Uterus (tissue), 3 donors: ENCODE measurements at regions not wholly inside any gene's neighbourhood (a gene's known extent, or its start where the extent isn't known, plus 50 kb on each side); places are given as distances from the start of the nearest gene placed in this dataset.

Experiments
- DNase-seq, 2 donors: peaks; one replicate each; pipeline ENCODE4 v3.0.0-alpha.2; 2019 to 2020
- H3K27ac ChIP-seq, 2 donors: fragments of 200-600 bp; sonication (generic); 1 replicate in 1 of 2; 2 replicates in 1 of 2; pipeline ENCODE4 v1.5.1; 2016 to 2018
- H3K27me3 ChIP-seq, 2 donors: fragments of 200-600 bp; sonication (generic); one replicate each; pipeline ENCODE4 v1.5.1; 2018 to 2019; ENCODE audit warnings: control low read depth in 1 of 2
- H3K36me3 ChIP-seq, 2 donors: fragments of 200-600 bp; sonication (generic); one replicate each; pipeline ENCODE4 v1.5.1; 2019; ENCODE audit warnings: control low read depth in 1 of 2
- H3K4me1 ChIP-seq, 2 donors: fragments of 200-600 bp; sonication (generic); one replicate each; pipeline ENCODE4 v1.5.1; 2018 to 2019; ENCODE audit warnings: control low read depth in 1 of 2
- H3K4me3 ChIP-seq, 2 donors: fragments of 200-600 bp; sonication (generic); 1 replicate in 1 of 2; 2 replicates in 1 of 2; pipeline ENCODE4 v1.5.1; 2018 to 2019; ENCODE audit warnings: mild to moderate bottlenecking in 1 of 2
- H3K9me3 ChIP-seq, 2 donors: fragments of 200-600 bp; sonication (generic); one replicate each; pipeline ENCODE4 v1.5.1; 2019; ENCODE audit warnings: control low read depth in 1 of 2
- CTCF ChIP-seq, 4 experiments: fragments of 200-600 bp in 2 of 4; fragments of 450-650 bp in 2 of 4; sonication (generic) in 2 of 4; IDR thresholded peaks; one replicate each; pipeline ENCODE4 v1.5.1; 2016 to 2019; ENCODE audit warnings: antibody characterized with exemption in 4 of 4, mild to moderate bottlenecking in 2 of 4, moderate library complexity in 1 of 4
- POLR2A ChIP-seq, 2 donors: fragments of 450-650 bp; IDR thresholded peaks; one replicate each; pipeline ENCODE4 v1.6.1; 2016; ENCODE audit warnings: antibody characterized with exemption in 2 of 2, mild to moderate bottlenecking in 1 of 2, moderate library complexity in 1 of 2
- intact Hi-C: fragments of 100-400 bp; cut with DNase I; formaldehyde crosslinking; loops from one replicate; pipeline ENCODE4 v1.15.1; 2023; ENCODE audit warnings: low total_unique reads
- donor health status: DM: yes; HTN: yes; CAD: no.

GRCh38 chr21:35338881-35339632 lies 290.0 kb upstream of the RUNX1 start:
- Histone ChIP-seq H3K27me3 (peaks cover 0 to 5% of the 10 kb centered on the region in 2 donors), H3K4me1 (no peaks in the 10 kb centered on the region), H3K9me3 (no peaks in the 10 kb centered on the region), H3K27ac (no peak overlapping the region), H3K36me3 (no peaks in the 10 kb centered on the region), H3K4me3 (no peak overlapping the region)
- TF ChIP-seq CTCF (IDR thresholded peaks at IDR 0.05): no peak
- no peak for TF ChIP-seq POLR2A (IDR thresholded peaks at IDR 0.05)
- DNase-seq: no peak
- intact Hi-C loops: no loop called here

GRCh38 chr21:35338281-35338680 lies 289.2 kb upstream of the RUNX1 start:
- no peaks in the 10 kb centered on the region for H3K9me3 ChIP-seq
- intact Hi-C loops: no loop called here
- no peaks in the 10 kb centered on the region for H3K4me1 ChIP-seq
- no peaks in the 10 kb centered on the region for H3K36me3 ChIP-seq
- H3K27me3 ChIP-seq: peaks cover 0 to 5% of the 10 kb centered on the region in 2 donors
- no peak overlapping the region for H3K4me3 ChIP-seq
- H3K27ac ChIP-seq: no peak overlapping the region
- TF ChIP-seq CTCF (IDR thresholded peaks at IDR 0.05): no peak
- no peak for TF ChIP-seq POLR2A (IDR thresholded peaks at IDR 0.05)
- DNase-seq: no peak

GRCh38 chr21:35337573-35337972 lies 288.5 kb upstream of the RUNX1 start:
- Histone ChIP-seq H3K36me3 (no peaks in the 10 kb centered on the region), H3K27me3 (peaks cover 0 to 5% of the 10 kb centered on the region in 2 donors)

GRCh38 chr21:35336534-35336933 lies 287.4 kb upstream of the RUNX1 start:
- H3K27me3 ChIP-seq: peaks cover 0 to 3% of the 10 kb centered on the region in 2 donors
- H3K4me1 ChIP-seq: no peaks in the 10 kb centered on the region
- intact Hi-C loops: no loop called here
- no peaks in the 10 kb centered on the region for H3K9me3 ChIP-seq
- TF ChIP-seq CTCF (IDR thresholded peaks at IDR 0.05): no peak
- TF ChIP-seq POLR2A (IDR thresholded peaks at IDR 0.05): no peak
- no peaks in the 10 kb centered on the region for H3K36me3 ChIP-seq
- H3K27ac ChIP-seq: no peak overlapping the region
- no peak for DNase-seq
- H3K4me3 ChIP-seq: no peak overlapping the region

More at GRCh38 chr21:35337573-35337972, 288.5 kb upstream of the RUNX1 start:
- no peak overlapping the region for H3K4me3 ChIP-seq
- TF ChIP-seq POLR2A (IDR thresholded peaks at IDR 0.05) (no peak), CTCF (IDR thresholded peaks at IDR 0.05) (no peak)
- intact Hi-C loops: no loop called here
- no peaks in the 10 kb centered on the region for H3K4me1 ChIP-seq
- DNase-seq: no peak
- no peak overlapping the region for H3K27ac ChIP-seq
- H3K9me3 ChIP-seq: no peaks in the 10 kb centered on the region

GRCh38 chr21:35335951-35336446 lies 286.9 kb upstream of the RUNX1 start:
- no peak for DNase-seq
- Histone ChIP-seq H3K4me3 (no peak overlapping the region), H3K4me1 (no peaks in the 10 kb centered on the region), H3K27me3 (no peaks in the 10 kb centered on the region), H3K9me3 (no peaks in the 10 kb centered on the region), H3K36me3 (no peaks in the 10 kb centered on the region), H3K27ac (no peak overlapping the region)
- TF ChIP-seq POLR2A (IDR thresholded peaks at IDR 0.05) (no peak), CTCF (IDR thresholded peaks at IDR 0.05) (no peak)
- intact Hi-C loops: no loop called here
